ENCODE measurements at regions not wholly inside any gene's neighbourhood (a gene's known extent, or its start where the extent isn't known, plus 50 kb on each side); places are given as distances from the start of the nearest gene placed in this dataset.

DNA sequence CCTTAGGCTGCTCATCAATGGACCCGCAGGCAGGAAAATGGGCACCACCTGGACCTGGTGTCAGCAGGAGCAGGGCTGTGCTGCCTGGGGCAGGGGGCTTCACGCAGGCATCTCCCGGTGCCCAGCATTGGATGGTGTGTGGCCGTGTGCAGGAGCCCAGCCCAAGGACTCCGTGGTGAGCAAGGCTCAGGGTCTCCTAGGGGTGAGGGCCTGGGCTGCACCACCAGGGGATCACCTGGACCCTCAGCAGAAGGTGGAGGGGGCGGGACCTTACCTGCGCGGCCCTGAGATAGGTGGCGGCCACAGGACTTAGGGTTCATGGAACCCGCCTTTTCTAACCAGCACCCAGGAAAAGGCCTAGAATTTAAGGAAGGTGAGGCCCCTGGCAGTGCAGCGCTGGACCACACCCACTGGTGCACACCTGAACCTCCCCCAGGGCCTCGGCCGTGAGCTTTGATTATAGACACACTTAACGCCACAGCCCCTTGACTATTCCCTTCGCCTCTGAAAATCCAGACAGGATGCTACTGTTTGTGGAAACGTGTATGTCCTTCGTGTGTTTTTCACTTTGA lies 89.0 kb downstream of the TMEM18 start:
- Histone ChIP-seq H3K9ac (ENCODE audit: low read length) (no peak overlapping the region), H2AFZ (ENCODE audit: low read length) (no peak overlapping the region), H4K20me1 (ENCODE audit: low read length) (no peaks in the 10 kb centered on the region), H3K36me3 (ENCODE audit: low read depth, low read length) (no peaks in the 10 kb centered on the region), H3K4me3 (ENCODE audit: low read length) (no peak overlapping the region), H3K4me1 (ENCODE audit: insufficient read depth, low read length) (peaks cover 5% of the 10 kb centered on the region; the same call in 1 of the 2 replicates), H3K27me3 (ENCODE audit: low read length) (no peaks in the 10 kb centered on the region), H3K9me2 (replicated peaks; ENCODE audit: low read length) (no peaks in the 10 kb centered on the region), H3K9me3 (ENCODE audit: low read length) (no peaks in the 10 kb centered on the region), H3K4me2 (ENCODE audit: low read length) (no peak overlapping the region), H3F3A (ENCODE audit: low read length, unreplicated experiment) (no peaks in the 10 kb centered on the region), H3K27ac (ENCODE audit: low read length) (no peak overlapping the region), H3K79me2 (ENCODE audit: low read length) (no peaks in the 10 kb centered on the region)
- TF ChIP-seq, protein P1, sequence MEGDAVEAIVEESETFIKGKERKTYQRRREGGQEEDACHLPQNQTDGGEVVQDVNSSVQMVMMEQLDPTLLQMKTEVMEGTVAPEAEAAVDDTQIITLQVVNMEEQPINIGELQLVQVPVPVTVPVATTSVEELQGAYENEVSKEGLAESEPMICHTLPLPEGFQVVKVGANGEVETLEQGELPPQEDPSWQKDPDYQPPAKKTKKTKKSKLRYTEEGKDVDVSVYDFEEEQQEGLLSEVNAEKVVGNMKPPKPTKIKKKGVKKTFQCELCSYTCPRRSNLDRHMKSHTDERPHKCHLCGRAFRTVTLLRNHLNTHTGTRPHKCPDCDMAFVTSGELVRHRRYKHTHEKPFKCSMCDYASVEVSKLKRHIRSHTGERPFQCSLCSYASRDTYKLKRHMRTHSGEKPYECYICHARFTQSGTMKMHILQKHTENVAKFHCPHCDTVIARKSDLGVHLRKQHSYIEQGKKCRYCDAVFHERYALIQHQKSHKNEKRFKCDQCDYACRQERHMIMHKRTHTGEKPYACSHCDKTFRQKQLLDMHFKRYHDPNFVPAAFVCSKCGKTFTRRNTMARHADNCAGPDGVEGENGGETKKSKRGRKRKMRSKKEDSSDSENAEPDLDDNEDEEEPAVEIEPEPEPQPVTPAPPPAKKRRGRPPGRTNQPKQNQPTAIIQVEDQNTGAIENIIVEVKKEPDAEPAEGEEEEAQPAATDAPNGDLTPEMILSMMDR (conservative IDR thresholded peaks at IDR 0.05; ENCODE audit: low read depth, low read length), result no peak
- TF ChIP-seq EZH2 (IDR thresholded peaks at IDR 0.05; ENCODE audit: low read length, unreplicated experiment), result no peak
- no peak for TF ChIP-seq EZH2phosphoT487 (IDR thresholded peaks at IDR 0.05; ENCODE audit: borderline replicate concordance, low read length)
- ATAC-seq, result no peak
- BruUV-seq (replicated peaks), result no TSS peak
- POLR2A ChIA-PET (ENCODE audit: unreplicated experiment), result no interaction called here
- DNase-seq, result no peak
- intact Hi-C loops (cut with micrococcal nuclease), result loop anchor here (5.0 kb wide), 1 partner anchor 39 kb away; no protein-coding TSS in a partner anchor
- CTCF ChIA-PET, result no interaction called here

DNA sequence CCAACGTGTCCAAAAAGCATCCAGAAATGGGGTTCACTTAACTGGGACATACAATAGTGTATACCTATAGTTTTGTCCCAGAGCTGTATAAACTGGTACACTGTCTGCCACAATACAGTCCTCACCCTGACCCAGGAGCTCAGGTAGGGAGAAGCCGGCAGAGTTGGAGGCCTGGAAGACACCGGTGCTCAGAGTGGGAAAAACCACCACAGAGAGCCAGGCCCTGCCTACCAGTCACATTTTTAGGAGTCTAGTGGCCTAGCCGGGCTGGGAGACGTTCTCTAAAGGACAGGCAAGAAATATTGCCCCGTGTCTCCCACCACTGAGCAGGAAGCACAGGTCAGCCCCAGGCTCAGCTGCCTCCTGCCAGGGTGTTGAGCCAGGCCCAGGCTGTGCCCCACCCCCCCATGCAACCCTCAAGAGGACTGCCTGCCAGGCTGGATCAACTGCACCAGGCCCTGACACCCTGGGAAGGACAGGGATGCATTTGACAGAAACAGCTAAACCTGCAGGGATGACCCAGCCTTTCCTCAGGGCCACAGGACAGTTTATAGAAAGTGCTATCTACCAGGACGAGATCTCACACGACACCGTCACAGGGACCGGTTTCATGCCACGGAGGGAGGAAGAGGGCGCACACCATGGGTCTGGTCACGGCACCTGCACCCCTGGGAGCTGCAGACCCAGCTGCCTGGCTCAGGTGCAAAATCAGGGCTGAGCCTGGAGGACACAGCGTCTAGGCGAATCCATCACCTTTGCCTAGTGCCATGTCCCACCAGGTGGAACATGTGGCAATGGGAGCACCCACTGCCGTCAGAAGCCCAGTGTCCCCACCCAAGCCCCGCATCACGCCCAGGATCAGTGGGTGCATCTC lies 89.9 kb downstream of the TMEM18 start:
- no peak overlapping the region for H3K9ac ChIP-seq (ENCODE audit: low read length)
- ATAC-seq, result peak; percentile 23
- BruUV-seq (replicated peaks), result no TSS peak
- ChIA-PET POLR2A (ENCODE audit: unreplicated experiment) (no interaction called here), CTCF (no interaction called here)
- no peaks in the 10 kb centered on the region for H3K27me3 ChIP-seq (ENCODE audit: low read length)
- H3F3A ChIP-seq (ENCODE audit: low read length, unreplicated experiment), result no peaks in the 10 kb centered on the region
- no peak for DNase-seq
- H3K9me2 ChIP-seq (replicated peaks; ENCODE audit: low read length), result no peaks in the 10 kb centered on the region
- H3K4me1 ChIP-seq (ENCODE audit: insufficient read depth, low read length), result peaks cover 5% of the 10 kb centered on the region; the same call in 1 of the 2 replicates
- no peak overlapping the region for H3K4me3 ChIP-seq (ENCODE audit: low read length)
- H3K4me2 ChIP-seq (ENCODE audit: low read length), result no peak overlapping the region
- H3K9me3 ChIP-seq (ENCODE audit: low read length), result no peaks in the 10 kb centered on the region
- H2AFZ ChIP-seq (ENCODE audit: low read length), result no peak overlapping the region; the same call in 1 of the 2 replicates
- TF ChIP-seq, protein P1 (conservative IDR thresholded peaks at IDR 0.05; ENCODE audit: low read depth, low read length), result no peak
- TF ChIP-seq EZH2phosphoT487 (IDR thresholded peaks at IDR 0.05; ENCODE audit: borderline replicate concordance, low read length) (no peak), EZH2 (IDR thresholded peaks at IDR 0.05; ENCODE audit: low read length, unreplicated experiment) (no peak)
- H3K27ac ChIP-seq (ENCODE audit: low read length), result no peak overlapping the region
- no peaks in the 10 kb centered on the region for H3K36me3 ChIP-seq (ENCODE audit: low read depth, low read length)
- intact Hi-C loops (cut with micrococcal nuclease), result loop anchor here (5.0 kb wide), 1 partner anchor 40 kb away; no protein-coding TSS in a partner anchor
- no peaks in the 10 kb centered on the region for H4K20me1 ChIP-seq (ENCODE audit: low read length)
- H3K79me2 ChIP-seq (ENCODE audit: low read length), result no peaks in the 10 kb centered on the region

Data from PC-3 (cell line).